PC-3 (cell line): ENCODE measurements at regions not wholly inside any gene's neighbourhood (a gene's known extent, or its start where the extent isn't known, plus 50 kb on each side); places are given as distances from the start of the nearest gene placed in this dataset.

Source experiments
- EZH2 ChIP-seq: fragments of 300-600 bp; sonication (generic); IDR thresholded peaks from one replicate; pipeline ENCODE4 v1.6.1; 2017; ENCODE audit warnings: antibody characterized with exemption, mild to moderate bottlenecking, low read length; ENCODE audit not compliant: unreplicated experiment
- EZH2phosphoT487 ChIP-seq: fragments of 300-600 bp; sonication (generic); IDR thresholded peaks from 2 replicates; pipeline ENCODE4 v1.6.1; 2018; ENCODE audit warnings: mild to moderate bottlenecking, antibody characterized with exemption, low read length, borderline replicate concordance
- TF ChIP-seq, protein P1 (sequence below): fragments of 300-600 bp; sonication (generic); conservative IDR thresholded peaks from 2 replicates; pipeline ENCODE4 v1.5.1; 2017; ENCODE audit warnings: antibody characterized with exemption, low read depth, mild to moderate bottlenecking, low read length

DNA sequence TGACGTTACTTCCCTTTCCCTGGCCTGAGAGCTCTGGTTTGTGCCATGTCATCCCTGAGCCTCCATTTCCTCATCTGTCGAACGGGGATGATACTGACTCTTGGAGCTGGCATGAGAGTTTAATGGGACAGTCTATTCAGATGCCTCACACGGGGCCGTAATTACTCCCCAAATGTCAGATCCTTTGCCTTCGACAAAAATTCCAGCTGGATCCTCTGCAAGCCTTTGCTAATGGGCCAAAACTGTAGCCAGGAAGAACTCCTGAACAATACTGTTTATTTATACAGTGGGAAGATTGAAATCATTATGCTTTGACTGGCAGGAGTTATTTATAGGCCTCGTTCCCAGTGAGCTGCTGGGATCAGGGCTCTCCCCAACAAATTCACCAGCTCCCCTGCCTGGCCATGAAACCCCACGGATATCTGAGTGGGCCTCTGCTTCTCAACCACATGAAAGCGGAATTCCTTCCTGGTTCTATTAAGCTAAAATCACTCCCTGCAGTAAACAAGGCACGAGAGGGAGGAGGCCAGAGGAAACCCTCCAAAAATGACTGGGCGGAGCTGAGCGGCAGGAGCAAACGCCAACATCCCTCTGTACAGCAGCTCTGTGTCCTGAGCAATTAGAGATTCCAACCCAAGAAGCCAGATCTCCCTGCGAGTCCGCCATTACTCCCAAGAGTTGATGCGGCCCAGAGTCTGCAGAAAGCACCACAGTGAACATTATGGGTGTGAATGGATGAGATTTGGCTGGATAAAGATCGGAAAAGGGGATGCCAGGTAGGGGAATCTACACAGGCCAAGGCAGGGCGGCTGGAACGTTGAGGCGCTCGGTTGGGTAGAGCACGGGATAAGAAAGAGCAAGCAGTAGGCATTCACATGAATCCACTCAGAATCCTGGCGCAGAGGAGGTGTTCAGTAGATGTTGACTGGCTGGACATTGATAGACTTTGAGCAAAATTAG, 326.1 kb downstream of the BCL11B start:
- TF ChIP-seq, protein P1, sequence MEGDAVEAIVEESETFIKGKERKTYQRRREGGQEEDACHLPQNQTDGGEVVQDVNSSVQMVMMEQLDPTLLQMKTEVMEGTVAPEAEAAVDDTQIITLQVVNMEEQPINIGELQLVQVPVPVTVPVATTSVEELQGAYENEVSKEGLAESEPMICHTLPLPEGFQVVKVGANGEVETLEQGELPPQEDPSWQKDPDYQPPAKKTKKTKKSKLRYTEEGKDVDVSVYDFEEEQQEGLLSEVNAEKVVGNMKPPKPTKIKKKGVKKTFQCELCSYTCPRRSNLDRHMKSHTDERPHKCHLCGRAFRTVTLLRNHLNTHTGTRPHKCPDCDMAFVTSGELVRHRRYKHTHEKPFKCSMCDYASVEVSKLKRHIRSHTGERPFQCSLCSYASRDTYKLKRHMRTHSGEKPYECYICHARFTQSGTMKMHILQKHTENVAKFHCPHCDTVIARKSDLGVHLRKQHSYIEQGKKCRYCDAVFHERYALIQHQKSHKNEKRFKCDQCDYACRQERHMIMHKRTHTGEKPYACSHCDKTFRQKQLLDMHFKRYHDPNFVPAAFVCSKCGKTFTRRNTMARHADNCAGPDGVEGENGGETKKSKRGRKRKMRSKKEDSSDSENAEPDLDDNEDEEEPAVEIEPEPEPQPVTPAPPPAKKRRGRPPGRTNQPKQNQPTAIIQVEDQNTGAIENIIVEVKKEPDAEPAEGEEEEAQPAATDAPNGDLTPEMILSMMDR, result no peak
- no peak for TF ChIP-seq EZH2
- TF ChIP-seq EZH2phosphoT487, result no peak
